T-helper 9 cell (primary cell): ENCODE measurements at regions not wholly inside any gene's neighbourhood (a gene's known extent, or its start where the extent isn't known, plus 50 kb on each side); places are given as distances from the start of the nearest gene placed in this dataset.

Experiments used
- DNase-seq: peaks from one replicate; pipeline ENCODE4 v3.0.0-alpha.2; 2020

- no peak for DNase-seq
Observed at GRCh38 chr16:80171746-80172145, 369.0 kb upstream of the DYNLRB2 start.

DNA sequence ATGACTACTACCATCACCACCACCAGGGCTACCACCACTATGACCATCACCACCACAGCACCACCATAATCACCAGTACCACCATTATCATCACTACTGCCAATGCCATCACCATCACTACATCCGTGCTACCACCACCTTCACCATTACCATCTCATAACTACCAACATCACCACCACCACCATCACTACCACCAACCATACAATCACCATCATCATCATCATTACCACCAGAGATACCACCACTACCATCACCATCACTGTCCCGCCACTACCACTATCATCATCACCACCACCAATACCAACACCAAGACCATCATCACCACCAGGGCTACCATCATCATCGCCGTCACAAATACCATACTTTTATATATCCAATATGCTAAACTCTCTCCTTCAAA lies 369.6 kb upstream of the DYNLRB2 start:
- DNase-seq: no peak

- DNase-seq: no peak
Observed at GRCh38 chr16:80167657-80168390, 373.0 kb upstream of the DYNLRB2 start.

DNA sequence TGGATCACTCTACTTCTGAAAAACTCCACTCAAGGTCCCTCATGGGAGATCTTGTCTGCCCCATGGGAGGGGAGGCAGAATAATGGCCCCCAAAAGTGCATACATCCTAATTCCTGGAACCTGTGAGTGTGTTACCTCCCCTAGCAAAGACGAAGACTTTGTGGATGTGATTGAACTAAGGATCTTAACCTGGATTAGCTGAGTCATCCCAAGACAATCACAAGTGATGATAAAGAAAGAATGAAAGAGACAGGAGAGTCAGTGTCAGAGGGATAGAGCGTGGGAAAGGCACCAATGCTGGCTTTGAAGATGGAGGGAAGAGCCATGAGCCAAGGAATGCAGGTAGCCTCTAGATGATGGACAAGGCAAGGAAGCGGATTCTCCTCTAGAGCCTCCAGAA lies 374.7 kb upstream of the DYNLRB2 start:
- no peak for DNase-seq

DNA sequence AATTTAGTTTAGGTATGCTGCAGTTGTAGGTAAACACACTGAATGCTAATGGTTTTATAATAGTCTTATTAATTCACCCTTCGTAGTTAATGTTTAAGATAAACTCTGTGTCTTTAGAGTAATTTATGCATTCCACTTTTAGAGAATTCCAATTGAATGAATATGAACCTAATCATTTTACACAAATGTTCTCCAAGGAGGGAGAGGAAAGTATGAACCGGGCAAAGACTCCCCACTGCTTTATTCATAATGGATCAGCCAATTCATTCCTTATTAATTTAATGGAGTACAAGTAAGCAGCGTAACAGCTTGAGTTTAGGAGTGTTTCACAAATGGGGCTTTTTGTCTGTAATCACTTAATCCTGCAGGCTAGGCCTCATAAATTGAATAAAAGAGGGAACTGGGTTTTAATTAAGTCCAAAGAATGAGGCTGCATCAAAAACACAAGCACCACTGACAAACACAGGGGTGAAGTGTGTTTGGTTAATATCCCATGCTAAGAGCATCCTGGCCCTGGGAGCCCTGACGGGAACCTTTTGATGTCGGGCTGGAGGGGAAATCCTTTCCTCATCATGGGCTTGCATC lies 375.7 kb upstream of the DYNLRB2 start:
- DNase-seq: no peak

DNA sequence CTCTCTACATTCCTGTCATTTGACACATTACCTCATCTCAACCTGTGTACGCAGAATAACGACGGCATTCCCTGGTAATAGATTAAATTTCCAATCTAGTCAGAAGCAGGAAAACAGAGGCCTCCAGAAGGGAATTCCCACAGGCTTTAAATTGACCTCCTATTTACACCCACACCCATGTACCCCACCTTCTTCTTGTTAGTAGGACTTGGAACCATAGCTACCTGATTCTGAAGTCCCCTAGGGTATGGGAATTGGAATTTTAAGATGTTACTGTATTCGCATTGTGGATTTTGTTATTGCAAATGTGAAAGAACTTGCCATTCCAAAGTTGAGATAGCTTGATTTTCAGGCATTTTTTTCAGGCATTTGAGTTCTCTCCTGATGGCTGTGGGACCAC lies 377.5 kb upstream of the DYNLRB2 start:
- DNase-seq: no peak

DNA sequence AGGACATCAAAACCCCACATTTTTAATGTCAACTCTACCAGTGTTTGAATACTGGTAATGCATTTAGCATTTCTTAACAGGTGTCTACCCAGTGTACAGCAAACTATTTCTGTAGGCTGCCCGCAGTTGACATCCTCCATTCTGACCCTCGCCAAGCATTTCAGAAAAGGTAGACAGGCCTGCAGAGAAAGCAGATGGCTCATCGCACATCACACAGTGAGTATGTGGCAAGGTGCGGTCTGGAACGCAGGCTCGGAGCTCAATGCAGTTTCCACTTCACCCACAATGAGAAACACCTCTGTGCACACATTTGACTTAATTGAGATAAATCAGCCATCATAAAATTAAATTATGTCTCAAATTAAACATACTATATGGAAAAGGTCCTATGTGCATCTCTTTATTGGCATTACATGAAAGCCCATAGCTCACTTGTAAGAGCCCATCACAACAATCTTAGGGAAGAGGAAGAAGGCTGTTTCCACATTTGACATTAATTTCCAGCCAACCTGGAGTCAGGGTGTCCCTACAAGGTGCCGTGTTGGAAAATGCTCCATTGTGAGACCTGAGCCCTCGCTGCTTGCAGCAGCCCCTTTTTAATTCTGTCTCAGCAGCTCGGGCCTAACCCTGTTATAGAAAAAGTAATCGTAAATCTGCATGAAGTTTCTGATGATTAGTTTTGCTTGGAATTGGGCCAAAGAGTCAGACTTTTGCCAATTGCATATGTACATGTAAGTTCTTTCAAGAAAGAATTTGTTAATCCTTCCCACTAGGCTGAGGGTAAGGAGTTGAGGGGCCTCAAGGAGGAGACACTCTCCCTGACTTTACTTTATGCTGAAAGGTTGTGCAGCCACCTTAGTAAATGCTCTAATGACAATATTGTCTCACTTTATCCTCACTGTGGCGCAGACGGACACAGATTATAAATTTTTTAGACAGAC lies 378.7 kb upstream of the DYNLRB2 start:
- no peak for DNase-seq

DNA sequence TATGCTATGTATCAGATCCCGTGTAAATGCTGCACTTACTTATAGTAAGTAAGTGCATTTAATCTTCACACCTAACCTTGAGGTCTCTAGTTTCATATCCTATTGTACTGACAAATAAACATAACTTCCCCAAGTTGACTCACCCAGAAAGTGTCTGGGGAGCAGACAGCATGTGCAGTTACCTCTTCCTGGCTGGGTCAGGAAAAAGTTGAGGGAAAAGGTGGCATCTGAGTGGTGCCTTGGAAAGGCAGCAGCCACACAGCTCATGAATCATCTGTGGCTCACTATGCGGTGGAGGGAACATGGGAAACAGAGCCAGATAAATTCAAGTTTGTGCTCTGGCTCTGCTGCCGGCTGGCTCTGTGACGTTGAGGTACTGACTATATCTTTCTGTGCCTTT lies 382.0 kb upstream of the DYNLRB2 start:
- DNase-seq: no peak

DNA sequence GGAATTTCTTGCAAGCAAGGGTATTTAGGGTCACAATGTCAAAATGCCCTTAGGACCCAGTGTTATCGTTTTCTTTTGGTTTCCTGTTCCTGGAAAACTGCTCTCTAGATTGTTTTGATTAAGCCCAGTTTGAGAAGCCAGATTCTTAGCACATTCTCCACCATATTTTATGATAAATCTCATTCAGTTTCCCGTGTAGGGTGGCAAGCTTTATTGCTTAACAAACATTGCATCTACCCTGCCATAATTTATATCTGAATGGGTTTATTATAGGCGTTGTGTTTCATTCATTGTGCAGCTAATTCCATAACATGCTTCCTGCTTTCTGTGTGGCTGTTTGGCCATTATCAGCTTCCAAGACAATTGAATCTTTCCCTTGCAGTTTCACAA lies 389.1 kb upstream of the DYNLRB2 start:
- no peak for DNase-seq

DNA sequence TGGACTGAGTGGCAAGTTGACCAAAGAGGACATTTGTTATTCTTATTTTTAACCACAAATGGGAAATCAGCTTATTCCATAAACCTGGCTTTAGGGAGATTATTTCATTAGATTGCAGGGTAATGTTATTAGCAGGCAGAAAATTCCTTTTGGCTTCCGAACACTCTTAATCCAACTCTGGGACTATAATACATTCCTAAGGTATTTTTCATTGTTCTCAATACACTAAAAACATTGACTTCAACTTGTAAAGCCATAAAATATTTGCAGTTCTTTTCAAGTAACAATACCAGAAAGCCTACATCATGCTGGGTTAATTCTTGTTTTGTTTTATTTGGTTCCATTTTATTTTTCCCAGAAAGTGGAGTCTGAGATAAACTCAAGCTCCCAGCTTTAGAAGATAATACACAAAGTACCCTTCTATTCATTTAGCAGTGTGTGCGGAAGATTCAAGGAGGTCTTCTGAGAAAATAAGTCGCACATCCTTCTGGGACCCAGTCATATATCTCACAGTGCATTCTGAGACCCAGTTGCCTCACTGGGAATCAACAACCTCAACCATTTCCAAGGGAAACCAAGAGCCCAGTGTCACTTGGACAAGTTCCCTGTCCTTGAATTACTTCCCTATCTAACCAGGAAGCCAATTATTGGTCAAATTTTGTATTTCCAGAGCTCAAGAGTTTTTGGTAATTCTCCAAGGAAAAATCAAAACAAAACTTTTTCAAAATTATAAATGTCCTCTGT lies 389.6 kb upstream of the DYNLRB2 start:
- no peak for DNase-seq

GRCh38 chr16:80148826-80149225 lies 392.0 kb upstream of the DYNLRB2 start:
- no peak for DNase-seq

GRCh38 chr16:80147026-80147655 lies 393.7 kb upstream of the DYNLRB2 start:
- DNase-seq: no peak

DNA sequence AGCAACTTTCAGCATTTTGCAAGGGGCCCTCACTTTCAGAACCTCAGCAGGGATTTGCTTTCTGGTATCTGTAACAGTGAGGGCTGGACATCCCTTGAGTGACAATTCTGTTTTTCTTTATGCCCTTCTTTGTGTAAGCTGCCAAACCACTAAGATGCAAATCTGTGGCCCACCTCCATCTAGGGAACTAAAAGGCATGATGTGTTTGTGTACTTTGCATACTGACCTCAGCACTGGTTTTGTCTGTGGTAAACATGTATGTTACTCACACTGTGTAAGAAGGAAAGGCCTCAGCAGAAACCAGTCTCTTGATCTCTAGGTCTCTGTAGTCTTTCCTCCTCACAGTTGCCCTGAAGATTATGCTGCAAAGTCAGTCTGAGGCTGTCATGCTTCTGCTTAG lies 396.6 kb upstream of the DYNLRB2 start:
- no peak for DNase-seq

- DNase-seq: no peak
Observed at GRCh38 chr16:80142940-80143339, 397.9 kb upstream of the DYNLRB2 start.

- DNase-seq: no peak
Observed at GRCh38 chr16:80142281-80142680, 398.5 kb upstream of the DYNLRB2 start.

DNA sequence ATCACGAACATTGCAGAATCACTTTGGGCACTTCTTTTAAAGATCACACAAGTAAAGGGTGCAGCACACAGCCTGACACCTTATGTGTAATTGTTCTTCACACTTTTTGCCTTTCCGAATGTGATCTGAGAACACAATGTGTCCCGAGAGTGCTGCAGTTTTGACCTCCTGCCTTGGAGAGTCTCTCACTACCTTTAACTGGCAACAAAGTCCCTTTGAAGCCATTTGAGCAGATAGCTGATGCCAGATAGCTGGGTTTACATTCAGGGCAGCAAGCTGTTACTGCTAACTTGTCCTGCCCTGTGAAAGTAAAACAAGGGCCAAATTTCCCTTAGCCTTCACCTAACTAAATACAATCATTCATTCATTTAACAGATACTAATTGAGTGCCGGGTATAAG lies 411.0 kb upstream of the DYNLRB2 start:
- no peak for DNase-seq

- no peak for DNase-seq
Observed at GRCh38 chr16:80125677-80126076, 415.1 kb upstream of the DYNLRB2 start.

DNA sequence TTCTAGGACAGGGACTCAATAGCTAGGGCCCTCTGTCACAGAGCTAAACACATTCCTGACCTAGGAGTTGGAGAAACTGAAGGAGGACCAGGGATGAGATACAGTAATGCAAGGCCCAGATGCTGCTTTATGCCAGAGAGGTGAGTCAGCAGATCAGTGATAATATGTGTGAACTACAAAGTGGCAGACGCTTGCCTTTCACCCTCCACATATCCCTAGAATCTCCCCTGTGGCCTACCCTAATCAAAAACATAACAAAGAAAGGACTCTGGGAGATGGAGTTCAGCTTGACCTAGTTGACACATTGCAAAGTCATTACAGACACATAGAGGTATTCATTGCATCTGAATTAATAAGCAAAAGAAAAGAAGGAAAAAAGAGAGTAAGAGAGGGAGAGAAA lies 417.6 kb upstream of the DYNLRB2 start:
- DNase-seq: no peak

DNA sequence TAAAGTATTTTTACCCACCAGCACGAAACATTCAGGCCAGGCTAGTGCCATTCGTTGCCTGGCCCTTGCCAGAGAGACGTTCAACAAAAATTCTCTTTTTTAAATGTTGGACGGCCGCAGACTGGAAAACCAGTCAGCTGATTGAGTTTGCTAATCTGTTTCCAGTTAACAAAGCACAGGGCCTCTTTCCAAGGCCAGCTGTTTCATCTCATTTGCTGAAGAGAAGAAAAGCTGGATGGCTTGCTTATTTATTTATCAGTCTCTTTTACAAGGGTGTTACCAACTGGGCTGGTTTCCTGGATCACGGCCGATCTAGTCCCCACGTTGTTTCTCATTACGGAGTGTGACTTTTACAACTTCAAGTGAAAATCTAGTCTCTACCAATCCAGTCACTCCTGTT lies 418.7 kb upstream of the DYNLRB2 start:
- DNase-seq: no peak

DNA sequence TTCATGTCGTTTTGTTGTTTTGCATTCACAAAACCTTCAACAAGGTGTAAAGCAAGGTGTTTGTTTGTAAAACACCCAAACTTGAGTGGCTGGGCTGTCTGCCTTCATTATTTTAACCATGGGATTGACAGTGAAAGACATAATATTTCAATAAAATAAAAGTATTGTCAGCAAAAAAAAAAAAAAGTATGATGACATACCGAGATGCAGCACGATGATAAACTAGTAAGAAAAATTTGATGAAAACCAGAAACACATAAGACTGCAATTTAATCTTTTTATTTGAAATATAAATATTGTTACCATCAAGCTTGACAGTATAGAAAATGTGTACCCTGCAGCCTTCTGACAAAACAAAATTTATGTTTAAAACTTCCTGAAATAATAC lies 419.3 kb upstream of the DYNLRB2 start:
- no peak for DNase-seq

GRCh38 chr16:80120899-80121521 lies 419.8 kb upstream of the DYNLRB2 start:
- DNase-seq: no peak

DNA sequence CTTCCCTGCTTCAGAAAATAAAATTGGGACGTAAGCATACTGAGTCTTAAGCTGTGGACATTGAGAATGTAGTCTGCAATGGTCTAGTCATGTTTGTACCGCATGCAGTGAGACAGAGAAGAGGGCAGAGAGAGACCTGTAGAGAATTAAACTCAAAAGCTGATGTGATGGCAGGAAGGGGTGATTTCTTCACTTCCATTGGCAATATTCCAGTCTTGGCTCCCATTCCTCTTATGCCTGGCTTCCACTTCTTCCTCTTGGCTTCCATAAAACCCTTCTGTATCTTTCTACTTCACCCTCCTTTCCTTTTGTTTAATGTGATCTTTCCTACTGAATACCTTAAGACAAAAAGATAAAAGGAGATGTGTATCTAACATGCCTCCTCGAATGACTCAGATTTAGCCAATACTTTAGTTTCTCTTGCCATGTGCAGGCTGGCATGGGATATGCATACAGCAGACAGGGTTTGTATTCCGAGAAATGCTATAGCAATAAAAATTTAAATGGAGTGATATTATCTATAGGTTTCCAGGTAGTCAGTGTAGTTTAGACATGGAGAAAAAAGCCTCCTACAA lies 423.1 kb upstream of the DYNLRB2 start:
- no peak for DNase-seq
